ENCODE measurements at regions not wholly inside any gene's neighbourhood (a gene's known extent, or its start where the extent isn't known, plus 50 kb on each side); places are given as distances from the start of the nearest gene placed in this dataset.
"Not testable (repeated sequence)": the region's sequence is repeated elsewhere in the genome, so short reads cannot be mapped to it uniquely, and the experiment has no call there.

- H3K9me3 Mint-ChIP-seq: no peaks in the 10 kb centered on the region
- Histone ChIP-seq H3K4me1 (ENCODE audit: control insufficient read depth, insufficient read depth, low read length) (no peaks in the 10 kb centered on the region), H3K9me3 (ENCODE audit: control insufficient read depth, low read length) (no peaks in the 10 kb centered on the region), H3K27me3 (ENCODE audit: control insufficient read depth, insufficient read depth, low read length, poor library complexity, severe bottlenecking) (no peaks in the 10 kb centered on the region), H3K27ac (ENCODE audit: low read depth, low read length) (no peak overlapping the region), H3K36me3 (ENCODE audit: control insufficient read depth, insufficient read depth, low read length) (no peaks in the 10 kb centered on the region), H3K9ac (ENCODE audit: extremely low read depth, low read length, poor library complexity, severe bottlenecking) (no peak overlapping the region), H3K4me3 (ENCODE audit: low read length) (no peak overlapping the region)
- H3K4me3 Mint-ChIP-seq: no peak overlapping the region
- TF ChIP-seq, protein P1, sequence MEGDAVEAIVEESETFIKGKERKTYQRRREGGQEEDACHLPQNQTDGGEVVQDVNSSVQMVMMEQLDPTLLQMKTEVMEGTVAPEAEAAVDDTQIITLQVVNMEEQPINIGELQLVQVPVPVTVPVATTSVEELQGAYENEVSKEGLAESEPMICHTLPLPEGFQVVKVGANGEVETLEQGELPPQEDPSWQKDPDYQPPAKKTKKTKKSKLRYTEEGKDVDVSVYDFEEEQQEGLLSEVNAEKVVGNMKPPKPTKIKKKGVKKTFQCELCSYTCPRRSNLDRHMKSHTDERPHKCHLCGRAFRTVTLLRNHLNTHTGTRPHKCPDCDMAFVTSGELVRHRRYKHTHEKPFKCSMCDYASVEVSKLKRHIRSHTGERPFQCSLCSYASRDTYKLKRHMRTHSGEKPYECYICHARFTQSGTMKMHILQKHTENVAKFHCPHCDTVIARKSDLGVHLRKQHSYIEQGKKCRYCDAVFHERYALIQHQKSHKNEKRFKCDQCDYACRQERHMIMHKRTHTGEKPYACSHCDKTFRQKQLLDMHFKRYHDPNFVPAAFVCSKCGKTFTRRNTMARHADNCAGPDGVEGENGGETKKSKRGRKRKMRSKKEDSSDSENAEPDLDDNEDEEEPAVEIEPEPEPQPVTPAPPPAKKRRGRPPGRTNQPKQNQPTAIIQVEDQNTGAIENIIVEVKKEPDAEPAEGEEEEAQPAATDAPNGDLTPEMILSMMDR (conservative IDR thresholded peaks at IDR 0.05): no peak
- H3K4me1 Mint-ChIP-seq: no peaks in the 10 kb centered on the region
- no peak for DNase-seq
- H3K27ac Mint-ChIP-seq: no peak overlapping the region
- H3K27me3 Mint-ChIP-seq (ENCODE audit: insufficient read depth): no peaks in the 10 kb centered on the region
- H3K36me3 Mint-ChIP-seq (ENCODE audit: low read depth): no peaks in the 10 kb centered on the region
These were observed 218.8 kb downstream of the OTUD1 start for GRCh38 chr10:23657677-23658076.

GRCh38 chr10:23671866-23672265 lies 233.0 kb downstream of the OTUD1 start:
- H3K4me1 Mint-ChIP-seq; H3K4me3 Mint-ChIP-seq; H3K27ac ChIP-seq (ENCODE audit: low read depth, low read length); H3K27me3 ChIP-seq (ENCODE audit: control insufficient read depth, insufficient read depth, low read length, poor library complexity, severe bottlenecking); H3K4me1 ChIP-seq (ENCODE audit: control insufficient read depth, insufficient read depth, low read length); H3K27ac Mint-ChIP-seq; H3K36me3 ChIP-seq (ENCODE audit: control insufficient read depth, insufficient read depth, low read length); H3K36me3 Mint-ChIP-seq (ENCODE audit: low read depth); H3K4me3 ChIP-seq (ENCODE audit: low read length); H3K9me3 ChIP-seq (ENCODE audit: control insufficient read depth, low read length); H3K9ac ChIP-seq (ENCODE audit: extremely low read depth, low read length, poor library complexity, severe bottlenecking): not testable (repeated sequence)
- WGBS, 2 experiments (ENCODE audit: insufficient coverage in 1 of 2, insufficient read length in 1 of 2): 46 to 52% methylated on average over 2 to 7 of the region's 7 CpGs
- peak; percentile 91 for DNase-seq
- Mint-ChIP-seq H3K27me3 (ENCODE audit: insufficient read depth) (peaks cover 32% of the 10 kb centered on the region), H3K9me3 (peaks cover 15% of the 10 kb centered on the region)

DNA sequence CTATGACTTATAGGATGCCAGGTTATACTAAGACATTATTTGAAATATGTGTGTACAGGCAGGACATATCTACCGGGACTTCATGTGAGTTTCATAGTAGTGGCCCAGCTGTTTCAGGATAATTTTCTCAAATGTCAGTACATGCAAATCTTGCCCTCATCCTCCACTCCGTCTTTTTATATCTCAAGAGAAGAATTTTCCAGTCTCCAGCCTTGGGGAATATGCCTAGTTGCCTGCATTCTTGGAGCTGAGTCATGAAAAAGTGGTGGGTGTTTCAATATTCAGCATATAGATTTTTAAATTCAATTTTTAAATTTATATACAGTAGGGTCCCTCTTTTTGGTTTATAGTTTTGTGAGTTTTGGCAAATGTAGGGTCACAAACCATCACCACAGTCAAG lies 236.7 kb downstream of the OTUD1 start:
- no peaks in the 10 kb centered on the region for H3K4me1 ChIP-seq (ENCODE audit: control insufficient read depth, insufficient read depth, low read length)
- H3K36me3 ChIP-seq (ENCODE audit: control insufficient read depth, insufficient read depth, low read length): no peaks in the 10 kb centered on the region
- peaks cover 11% of the 10 kb centered on the region for H3K27me3 Mint-ChIP-seq (ENCODE audit: insufficient read depth)
- no peak overlapping the region for H3K27ac Mint-ChIP-seq
- H3K27ac ChIP-seq (ENCODE audit: low read depth, low read length): no peak overlapping the region
- H3K36me3 Mint-ChIP-seq (ENCODE audit: low read depth): no peaks in the 10 kb centered on the region
- WGBS, 2 experiments (ENCODE audit: insufficient coverage in 1 of 2, insufficient read length in 1 of 2): 93 to 100% methylated on average over 1 to 2 of the region's 2 CpGs
- H3K4me3 Mint-ChIP-seq: no peak overlapping the region
- no peaks in the 10 kb centered on the region for H3K9me3 ChIP-seq (ENCODE audit: control insufficient read depth, low read length)
- peaks cover 10% of the 10 kb centered on the region for H3K9me3 Mint-ChIP-seq
- no peaks in the 10 kb centered on the region for H3K27me3 ChIP-seq (ENCODE audit: control insufficient read depth, insufficient read depth, low read length, poor library complexity, severe bottlenecking)
- TF ChIP-seq, protein P1 (conservative IDR thresholded peaks at IDR 0.05): no peak
- no peak overlapping the region for H3K9ac ChIP-seq (ENCODE audit: extremely low read depth, low read length, poor library complexity, severe bottlenecking)
- no peak overlapping the region for H3K4me3 ChIP-seq (ENCODE audit: low read length)
- DNase-seq: no peak
- H3K4me1 Mint-ChIP-seq: no peaks in the 10 kb centered on the region

DNA sequence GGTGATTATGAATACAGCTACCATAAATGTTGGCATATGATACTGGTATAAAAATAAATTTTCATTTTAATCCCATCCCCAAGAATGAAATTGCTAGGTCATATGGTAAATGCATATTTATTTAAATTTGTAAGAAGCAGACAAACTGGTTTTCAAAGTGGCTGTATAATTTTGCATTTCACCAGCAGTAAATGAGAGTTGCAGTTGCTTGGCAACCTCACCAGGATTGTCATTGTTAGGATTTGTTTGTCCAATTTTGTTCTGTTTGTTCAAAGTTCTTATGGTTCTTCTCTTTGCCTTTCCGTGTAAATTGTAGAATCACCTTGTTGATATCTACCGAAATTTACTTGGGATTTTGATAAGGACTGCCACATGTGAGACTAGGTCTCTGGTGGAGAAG lies 237.4 kb downstream of the OTUD1 start:
- Mint-ChIP-seq H3K9me3 (peaks cover 10% of the 10 kb centered on the region), H3K27me3 (ENCODE audit: insufficient read depth) (peaks cover 5% of the 10 kb centered on the region), H3K27ac (no peak overlapping the region), H3K4me1 (no peaks in the 10 kb centered on the region), H3K4me3 (no peak overlapping the region), H3K36me3 (ENCODE audit: low read depth) (no peaks in the 10 kb centered on the region)
- no peaks in the 10 kb centered on the region for H3K4me1 ChIP-seq (ENCODE audit: control insufficient read depth, insufficient read depth, low read length)
- DNase-seq: no peak
- no peaks in the 10 kb centered on the region for H3K27me3 ChIP-seq (ENCODE audit: control insufficient read depth, insufficient read depth, low read length, poor library complexity, severe bottlenecking)
- no peaks in the 10 kb centered on the region for H3K9me3 ChIP-seq (ENCODE audit: control insufficient read depth, low read length)
- H3K4me3 ChIP-seq (ENCODE audit: low read length): no peak overlapping the region
- no peaks in the 10 kb centered on the region for H3K36me3 ChIP-seq (ENCODE audit: control insufficient read depth, insufficient read depth, low read length)
- no peak overlapping the region for H3K9ac ChIP-seq (ENCODE audit: extremely low read depth, low read length, poor library complexity, severe bottlenecking)
- no peak overlapping the region for H3K27ac ChIP-seq (ENCODE audit: low read depth, low read length)
- WGBS, 2 experiments (ENCODE audit: insufficient coverage in 1 of 2, insufficient read length in 1 of 2): 87% methylated on average over 2 of the region's 2 CpGs; no CpG with 5 or more reads in 1 of the 2 experiments
- TF ChIP-seq, protein P1 (conservative IDR thresholded peaks at IDR 0.05): no peak

All from endodermal cell (in vitro differentiated cells).